CD4-positive, alpha-beta T cell (primary cell): ENCODE measurements at regions not wholly inside any gene's neighbourhood (a gene's known extent, or its start where the extent isn't known, plus 50 kb on each side); places are given as distances from the start of the nearest gene placed in this dataset.

Experiments used
- ATAC-seq: fragments of 200-7000 bp; cut with Tn5 transposase; one replicate; pipeline ENCODE4 v1.10.0; 2022; ENCODE audit warnings: mild to moderate bottlenecking; ENCODE audit not compliant: poor library complexity
- CTCF ChIA-PET: fragments of 350-600 bp; sonication (Branson Sonifier 250); formaldehyde crosslinking; loops from one replicate; lab custom pipeline; 2021; ENCODE audit warnings: antibody characterized with exemption, inconsistent platforms; lab: Charles Lee
- POLR2A ChIA-PET: fragments of 350-600 bp; sonication (Branson Sonifier 250); formaldehyde crosslinking; loops from one replicate; lab custom pipeline; 2021; ENCODE audit warnings: antibody characterized with exemption, inconsistent platforms; lab: Charles Lee
- DNase-seq, 14 experiments: peaks; one replicate each; pipeline ENCODE4 v3.0.0-alpha.2; 2013 to 2020; ENCODE audit warnings: mixed read lengths in 2 of 14
- H3K27ac ChIP-seq, 2 donors: one replicate each; pipeline versions ENCODE4 v1.5.1 to v1.7.0; 2013; ENCODE audit warnings: low read length in 2 of 2, low read depth in 1 of 2, mild to moderate bottlenecking in 1 of 2
- H3K27me3 ChIP-seq, 2 experiments: 1 replicate in 1 of 2; 2 replicates in 1 of 2; pipeline versions ENCODE4 v1.6.1 to v1.7.0; 2013; ENCODE audit warnings: low read length in 2 of 2, control low read depth in 1 of 2, mild to moderate bottlenecking in 1 of 2, moderate library complexity in 1 of 2; ENCODE audit not compliant: insufficient read depth in 2 of 2, control insufficient read depth in 1 of 2
- H3K36me3 ChIP-seq: one replicate; pipeline ENCODE4 v1.6.1; 2013; ENCODE audit warnings: low read length, control low read depth; ENCODE audit not compliant: insufficient read depth
- H3K4me1 ChIP-seq: one replicate; pipeline ENCODE4 v1.6.1; 2013; ENCODE audit warnings: low read length, control low read depth; ENCODE audit not compliant: insufficient read depth
- H3K4me3 ChIP-seq: one replicate; pipeline ENCODE4 v1.5.1; 2013; ENCODE audit warnings: mild to moderate bottlenecking, low read length, moderate library complexity
- H3K9me3 ChIP-seq, 2 experiments: 1 replicate in 1 of 2; 2 replicates in 1 of 2; pipeline versions ENCODE4 v1.6.1 to v1.7.0; 2013; ENCODE audit warnings: low read length in 2 of 2, mild to moderate bottlenecking in 2 of 2, control low read depth in 1 of 2, moderate library complexity in 1 of 2; ENCODE audit not compliant: control insufficient read depth in 1 of 2, insufficient read depth in 1 of 2
- H3K27ac Mint-ChIP-seq: one replicate; pipeline ENCODE4 v1.8.0; 2020; ENCODE audit warnings: mixed read lengths
- H3K27me3 Mint-ChIP-seq: one replicate; pipeline ENCODE4 v1.8.0; 2021; ENCODE audit warnings: mixed read lengths
- H3K36me3 Mint-ChIP-seq: one replicate; pipeline ENCODE4 v1.8.0; 2021; ENCODE audit warnings: low read depth, mixed read lengths
- H3K4me1 Mint-ChIP-seq: one replicate; pipeline ENCODE4 v1.8.0; 2021; ENCODE audit warnings: low read depth, mixed read lengths
- H3K4me3 Mint-ChIP-seq: one replicate; pipeline ENCODE4 v1.8.0; 2020; ENCODE audit warnings: mild to moderate bottlenecking, mixed read lengths
- H3K9me3 Mint-ChIP-seq: one replicate; pipeline ENCODE4 v1.8.0; 2020; ENCODE audit warnings: mixed read lengths
- intact Hi-C, 2 experiments: fragments of 100-400 bp; cut with DNase I in 1 of 2; cut with micrococcal nuclease in 1 of 2; formaldehyde crosslinking; loops; one replicate each; pipeline versions ENCODE4 v1.15.1 to v1.9.0; 2023 to 2025; cut with DNase I, micrococcal nuclease
- TF ChIP-seq, protein P1 (sequence below): fragments of 200-600 bp; IDR thresholded peaks from one replicate; pipeline ENCODE4 v1.8.0; 2022; ENCODE audit warnings: antibody characterized with exemption, mild to moderate bottlenecking

DNA sequence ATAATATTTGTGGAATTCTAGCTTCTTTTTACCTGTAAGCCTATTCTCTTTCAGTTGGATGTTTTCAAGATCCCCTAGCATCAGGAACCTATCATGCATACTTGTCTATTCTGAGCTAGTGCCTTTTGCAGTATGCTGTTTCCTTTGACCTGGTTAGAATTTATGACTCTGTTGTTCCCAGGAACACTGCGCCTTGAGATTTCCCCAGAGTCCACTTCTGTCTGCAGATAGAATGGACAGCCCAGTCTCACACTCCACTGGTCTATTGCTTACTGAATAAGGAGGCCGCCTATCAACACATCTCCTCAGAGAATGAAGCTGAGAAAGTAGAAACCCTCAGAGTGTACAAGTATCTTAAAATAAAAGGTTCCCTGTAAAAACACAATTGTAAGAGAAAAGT, 465.1 kb upstream of the GALNTL6 start:
- Mint-ChIP-seq H3K4me3 (no peak overlapping the region), H3K27me3 (no peaks in the 10 kb centered on the region), H3K27ac (no peak overlapping the region), H3K9me3 (no peaks in the 10 kb centered on the region), H3K36me3 (no peaks in the 10 kb centered on the region), H3K4me1 (no peaks in the 10 kb centered on the region)
- intact Hi-C loops = no loop called here
- ChIA-PET CTCF (no interaction called here), POLR2A (no interaction called here)
- Histone ChIP-seq H3K27ac (no peak overlapping the region), H3K9me3 (peaks cover 0 to 3% of the 10 kb centered on the region in 2 experiments), H3K36me3 (no peaks in the 10 kb centered on the region), H3K4me1 (no peaks in the 10 kb centered on the region), H3K4me3 (no peak overlapping the region), H3K27me3 (no peaks in the 10 kb centered on the region)
- no peak for ATAC-seq
- no peak for DNase-seq
- TF ChIP-seq, protein P1, sequence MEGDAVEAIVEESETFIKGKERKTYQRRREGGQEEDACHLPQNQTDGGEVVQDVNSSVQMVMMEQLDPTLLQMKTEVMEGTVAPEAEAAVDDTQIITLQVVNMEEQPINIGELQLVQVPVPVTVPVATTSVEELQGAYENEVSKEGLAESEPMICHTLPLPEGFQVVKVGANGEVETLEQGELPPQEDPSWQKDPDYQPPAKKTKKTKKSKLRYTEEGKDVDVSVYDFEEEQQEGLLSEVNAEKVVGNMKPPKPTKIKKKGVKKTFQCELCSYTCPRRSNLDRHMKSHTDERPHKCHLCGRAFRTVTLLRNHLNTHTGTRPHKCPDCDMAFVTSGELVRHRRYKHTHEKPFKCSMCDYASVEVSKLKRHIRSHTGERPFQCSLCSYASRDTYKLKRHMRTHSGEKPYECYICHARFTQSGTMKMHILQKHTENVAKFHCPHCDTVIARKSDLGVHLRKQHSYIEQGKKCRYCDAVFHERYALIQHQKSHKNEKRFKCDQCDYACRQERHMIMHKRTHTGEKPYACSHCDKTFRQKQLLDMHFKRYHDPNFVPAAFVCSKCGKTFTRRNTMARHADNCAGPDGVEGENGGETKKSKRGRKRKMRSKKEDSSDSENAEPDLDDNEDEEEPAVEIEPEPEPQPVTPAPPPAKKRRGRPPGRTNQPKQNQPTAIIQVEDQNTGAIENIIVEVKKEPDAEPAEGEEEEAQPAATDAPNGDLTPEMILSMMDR = no peak

- Histone ChIP-seq H3K27me3 (no peaks in the 10 kb centered on the region), H3K4me3 (no peak overlapping the region), H3K9me3 (no peaks in the 10 kb centered on the region), H3K36me3 (no peaks in the 10 kb centered on the region), H3K4me1 (no peaks in the 10 kb centered on the region), H3K27ac (no peak overlapping the region)
- Mint-ChIP-seq H3K4me1 (no peaks in the 10 kb centered on the region), H3K27me3 (no peaks in the 10 kb centered on the region), H3K36me3 (no peaks in the 10 kb centered on the region), H3K27ac (no peak overlapping the region), H3K4me3 (no peak overlapping the region), H3K9me3 (peaks cover 2% of the 10 kb centered on the region)
- no peak for DNase-seq
- POLR2A ChIA-PET = no interaction called here
- TF ChIP-seq, protein P1 = no peak
- no peak for ATAC-seq
- CTCF ChIA-PET = no interaction called here
- intact Hi-C loops = no loop called here
These were observed 470.6 kb upstream of the GALNTL6 start for GRCh38 chr4:171342646-171343045.

- TF ChIP-seq, protein P1 = no peak
- Mint-ChIP-seq H3K4me1 (no peaks in the 10 kb centered on the region), H3K9me3 (peaks cover 7% of the 10 kb centered on the region), H3K27me3 (no peaks in the 10 kb centered on the region), H3K27ac (no peak overlapping the region), H3K36me3 (no peaks in the 10 kb centered on the region), H3K4me3 (no peak overlapping the region)
- CTCF ChIA-PET = no interaction called here
- no peak for DNase-seq
- Histone ChIP-seq H3K36me3 (no peaks in the 10 kb centered on the region), H3K4me1 (no peaks in the 10 kb centered on the region), H3K4me3 (no peak overlapping the region), H3K9me3 (no peaks in the 10 kb centered on the region), H3K27ac (no peak overlapping the region), H3K27me3 (no peaks in the 10 kb centered on the region)
- POLR2A ChIA-PET = no interaction called here
- no peak for ATAC-seq
- intact Hi-C loops = no loop called here
These were observed 472.9 kb upstream of the GALNTL6 start for GRCh38 chr4:171340258-171340657.
